HepG2 (cell line): ENCODE measurements at regions not wholly inside any gene's neighbourhood (a gene's known extent, or its start where the extent isn't known, plus 50 kb on each side); places are given as distances from the start of the nearest gene placed in this dataset.

Experiments used
- BHLHE40 ChIP-seq: IDR thresholded peaks from 2 replicates; pipeline ENCODE4 v1.6.1; 2011; ENCODE audit warnings: low read length, improper control_type of control experiment
- CREB1 ChIP-seq, 2 experiments: fragments of 450-650 bp in 1 of 2; IDR thresholded peaks; 2 replicates each; pipeline ENCODE4 v1.6.1; 2016 to 2017; ENCODE audit warnings: control low read depth in 1 of 2, mild to moderate bottlenecking in 1 of 2, missing compliant biosample characterization in 1 of 2, missing genetic modification characterization in 1 of 2
- EP300 ChIP-seq, 3 experiments: sonication (generic) in 1 of 3; formaldehyde crosslinking in 1 of 3; IDR thresholded peaks; 2 replicates each; pipeline versions ENCODE4 v1.5.1 to v1.6.1; 2011 to 2020; ENCODE audit warnings: low read depth in 2 of 3, low read length in 2 of 3, borderline replicate concordance in 1 of 3, improper control_type of control experiment in 1 of 3, mild to moderate bottlenecking in 1 of 3, missing genetic modification reagents in 1 of 3, moderate library complexity in 1 of 3
- JUND ChIP-seq: sonication (generic); formaldehyde crosslinking; IDR thresholded peaks from 2 replicates; pipeline ENCODE4 v1.8.0; 2022; ENCODE audit warnings: mild to moderate bottlenecking, missing genetic modification reagents
- RAD51 ChIP-seq: fragments of 450-650 bp; IDR thresholded peaks from 2 replicates; pipeline ENCODE4 v1.6.1; 2016; ENCODE audit warnings: borderline replicate concordance
- SMARCE1 ChIP-seq: fragments of 450-650 bp; IDR thresholded peaks from 2 replicates; pipeline ENCODE4 v1.6.1; 2017; ENCODE audit warnings: borderline replicate concordance
- SMC3 ChIP-seq: IDR thresholded peaks from 2 replicates; pipeline ENCODE4 v1.6.1; 2011; ENCODE audit warnings: low read length, improper control_type of control experiment
- ZC3H4 ChIP-seq: sonication (generic); formaldehyde crosslinking; IDR thresholded peaks from 2 replicates; pipeline ENCODE4 v1.4.0; 2020; ENCODE audit warnings: missing genetic modification reagents, borderline replicate concordance
- ZFX ChIP-seq: sonication (generic); formaldehyde crosslinking; IDR thresholded peaks from 2 replicates; pipeline ENCODE4 v1.4.0; 2020; ENCODE audit warnings: mild to moderate bottlenecking, low read depth, missing genetic modification reagents, moderate library complexity
- ZNF224 ChIP-seq: sonication (generic); formaldehyde crosslinking; IDR thresholded peaks from 2 replicates; pipeline ENCODE4 v1.5.0; 2020; ENCODE audit warnings: mild to moderate bottlenecking, missing genetic modification reagents
- ZNF451 ChIP-seq: sonication (generic); formaldehyde crosslinking; IDR thresholded peaks from 2 replicates; pipeline ENCODE4 v1.5.0; 2020; ENCODE audit warnings: mild to moderate bottlenecking, missing genetic modification reagents
- TF ChIP-seq, protein P1 (sequence below): IDR thresholded peaks from 2 replicates; pipeline ENCODE4 v1.6.1; 2016; ENCODE audit warnings: low read depth
- TF ChIP-seq, protein P2 (sequence below): sonication (generic); formaldehyde crosslinking; IDR thresholded peaks from 2 replicates; pipeline ENCODE4 v1.5.0; 2020; ENCODE audit warnings: mild to moderate bottlenecking, missing genetic modification reagents, moderate library complexity
- TF ChIP-seq, protein P3 (sequence below): sonication (generic); formaldehyde crosslinking; IDR thresholded peaks from 2 replicates; pipeline ENCODE4 v1.5.0; 2020; ENCODE audit warnings: missing genetic modification reagents, mild to moderate bottlenecking, borderline replicate concordance

DNA sequence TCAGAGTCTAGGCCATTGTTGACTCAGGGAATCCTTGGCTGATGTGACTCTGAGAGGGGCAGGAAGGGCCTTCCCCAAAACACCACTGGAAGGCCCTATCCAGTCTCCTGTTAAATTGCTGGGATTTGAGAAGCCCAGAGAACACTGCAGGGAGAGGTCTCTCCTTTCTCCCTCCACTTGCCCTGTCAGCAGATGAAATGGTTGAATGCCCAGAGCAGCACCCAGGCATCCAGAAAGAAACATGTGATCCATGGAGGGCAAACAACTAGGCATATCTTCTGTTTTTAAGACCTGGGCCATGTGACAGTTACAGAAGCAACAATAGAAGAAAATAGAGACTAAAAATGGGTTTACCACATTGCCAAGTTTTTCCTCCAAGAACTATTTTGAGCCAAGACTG, 291.1 kb downstream of the QDPR start:
- TF ChIP-seq EP300 (IDR thresholded peaks at IDR 0.05; ENCODE audit: low read depth in 2 of 2, low read length in 2 of 2) (no peak), EP300 (CRISPR knock-in tag; IDR thresholded peaks at IDR 0.05; ENCODE audit: borderline replicate concordance) (no peak), JUND (no peak), RAD51 (no peak), BHLHE40 (no peak), ZNF224 (no peak), CREB1 (IDR thresholded peaks at IDR 0.05) (no peak), CREB1 (CRISPR knock-in tag; IDR thresholded peaks at IDR 0.05) (no peak), SMARCE1 (no peak), SMC3 (no peak), ZNF451 (CRISPR knock-in tag) (no peak), ZC3H4 (CRISPR knock-in tag) (no peak), ZFX (CRISPR knock-in tag) (no peak)
- TF ChIP-seq, protein P1, sequence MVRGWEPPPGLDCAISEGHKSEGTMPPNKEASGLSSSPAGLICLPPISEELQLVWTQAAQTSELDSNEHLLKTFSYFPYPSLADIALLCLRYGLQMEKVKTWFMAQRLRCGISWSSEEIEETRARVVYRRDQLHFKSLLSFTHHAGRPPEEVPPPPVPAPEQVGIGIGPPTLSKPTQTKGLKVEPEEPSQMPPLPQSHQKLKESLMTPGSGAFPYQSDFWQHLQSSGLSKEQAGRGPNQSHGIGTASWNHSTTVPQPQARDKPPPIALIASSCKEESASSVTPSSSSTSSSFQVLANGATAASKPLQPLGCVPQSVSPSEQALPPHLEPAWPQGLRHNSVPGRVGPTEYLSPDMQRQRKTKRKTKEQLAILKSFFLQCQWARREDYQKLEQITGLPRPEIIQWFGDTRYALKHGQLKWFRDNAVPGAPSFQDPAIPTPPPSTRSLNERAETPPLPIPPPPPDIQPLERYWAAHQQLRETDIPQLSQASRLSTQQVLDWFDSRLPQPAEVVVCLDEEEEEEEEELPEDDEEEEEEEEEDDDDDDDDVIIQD: no peak
- TF ChIP-seq, protein P2, sequence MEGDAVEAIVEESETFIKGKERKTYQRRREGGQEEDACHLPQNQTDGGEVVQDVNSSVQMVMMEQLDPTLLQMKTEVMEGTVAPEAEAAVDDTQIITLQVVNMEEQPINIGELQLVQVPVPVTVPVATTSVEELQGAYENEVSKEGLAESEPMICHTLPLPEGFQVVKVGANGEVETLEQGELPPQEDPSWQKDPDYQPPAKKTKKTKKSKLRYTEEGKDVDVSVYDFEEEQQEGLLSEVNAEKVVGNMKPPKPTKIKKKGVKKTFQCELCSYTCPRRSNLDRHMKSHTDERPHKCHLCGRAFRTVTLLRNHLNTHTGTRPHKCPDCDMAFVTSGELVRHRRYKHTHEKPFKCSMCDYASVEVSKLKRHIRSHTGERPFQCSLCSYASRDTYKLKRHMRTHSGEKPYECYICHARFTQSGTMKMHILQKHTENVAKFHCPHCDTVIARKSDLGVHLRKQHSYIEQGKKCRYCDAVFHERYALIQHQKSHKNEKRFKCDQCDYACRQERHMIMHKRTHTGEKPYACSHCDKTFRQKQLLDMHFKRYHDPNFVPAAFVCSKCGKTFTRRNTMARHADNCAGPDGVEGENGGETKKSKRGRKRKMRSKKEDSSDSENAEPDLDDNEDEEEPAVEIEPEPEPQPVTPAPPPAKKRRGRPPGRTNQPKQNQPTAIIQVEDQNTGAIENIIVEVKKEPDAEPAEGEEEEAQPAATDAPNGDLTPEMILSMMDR (CRISPR knock-in tag): no peak
- TF ChIP-seq, protein P3, sequence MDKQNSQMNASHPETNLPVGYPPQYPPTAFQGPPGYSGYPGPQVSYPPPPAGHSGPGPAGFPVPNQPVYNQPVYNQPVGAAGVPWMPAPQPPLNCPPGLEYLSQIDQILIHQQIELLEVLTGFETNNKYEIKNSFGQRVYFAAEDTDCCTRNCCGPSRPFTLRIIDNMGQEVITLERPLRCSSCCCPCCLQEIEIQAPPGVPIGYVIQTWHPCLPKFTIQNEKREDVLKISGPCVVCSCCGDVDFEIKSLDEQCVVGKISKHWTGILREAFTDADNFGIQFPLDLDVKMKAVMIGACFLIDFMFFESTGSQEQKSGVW (CRISPR knock-in tag): no peak
